ENCODE measurements at regions not wholly inside any gene's neighbourhood (a gene's known extent, or its start where the extent isn't known, plus 50 kb on each side); places are given as distances from the start of the nearest gene placed in this dataset.

DNA sequence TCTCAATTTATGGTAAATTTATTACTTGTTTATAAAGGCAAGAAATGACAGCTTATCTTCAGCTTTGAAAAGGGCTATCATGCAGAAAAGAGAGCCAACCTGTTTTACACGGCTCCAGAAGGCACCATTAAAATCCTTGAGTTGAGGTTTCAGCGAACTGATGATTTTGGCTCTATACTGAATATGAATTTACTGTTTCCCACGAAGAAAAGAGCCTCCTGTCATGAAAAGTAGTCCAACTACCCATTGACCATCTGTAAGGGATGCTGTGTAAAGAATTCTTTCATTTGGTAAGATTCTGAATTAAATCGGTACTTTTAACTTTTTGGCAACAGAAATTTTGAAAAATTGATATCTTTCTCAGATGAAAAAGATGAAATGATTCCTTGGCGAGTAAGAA, 657.6 kb upstream of the ZNF608 start:
- ChIA-PET POLR2A (interaction anchor here (0.6 to 1.5 kb wide), 6 partner anchors 8 to 987 kb away, joined by 3 to 6 read pairs (median 3); no protein-coding TSS in a partner anchor), CTCF (ENCODE audit: unreplicated experiment) (no interaction called here)
- no TSS peak for BruUV-seq (replicated peaks)
- DNase-seq (ENCODE audit: low spot score) = no peak
- TF ChIP-seq, protein P1, sequence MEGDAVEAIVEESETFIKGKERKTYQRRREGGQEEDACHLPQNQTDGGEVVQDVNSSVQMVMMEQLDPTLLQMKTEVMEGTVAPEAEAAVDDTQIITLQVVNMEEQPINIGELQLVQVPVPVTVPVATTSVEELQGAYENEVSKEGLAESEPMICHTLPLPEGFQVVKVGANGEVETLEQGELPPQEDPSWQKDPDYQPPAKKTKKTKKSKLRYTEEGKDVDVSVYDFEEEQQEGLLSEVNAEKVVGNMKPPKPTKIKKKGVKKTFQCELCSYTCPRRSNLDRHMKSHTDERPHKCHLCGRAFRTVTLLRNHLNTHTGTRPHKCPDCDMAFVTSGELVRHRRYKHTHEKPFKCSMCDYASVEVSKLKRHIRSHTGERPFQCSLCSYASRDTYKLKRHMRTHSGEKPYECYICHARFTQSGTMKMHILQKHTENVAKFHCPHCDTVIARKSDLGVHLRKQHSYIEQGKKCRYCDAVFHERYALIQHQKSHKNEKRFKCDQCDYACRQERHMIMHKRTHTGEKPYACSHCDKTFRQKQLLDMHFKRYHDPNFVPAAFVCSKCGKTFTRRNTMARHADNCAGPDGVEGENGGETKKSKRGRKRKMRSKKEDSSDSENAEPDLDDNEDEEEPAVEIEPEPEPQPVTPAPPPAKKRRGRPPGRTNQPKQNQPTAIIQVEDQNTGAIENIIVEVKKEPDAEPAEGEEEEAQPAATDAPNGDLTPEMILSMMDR (conservative IDR thresholded peaks at IDR 0.05; ENCODE audit: low read length) = no peak
- Histone ChIP-seq H3K4me1 (ENCODE audit: insufficient read depth, low read length, poor library complexity, severe bottlenecking) (peaks cover 7% of the 10 kb centered on the region), H2AFZ (ENCODE audit: low read length) (no peak overlapping the region), H3K27ac (ENCODE audit: low read depth, low read length, poor library complexity, severe bottlenecking) (no peak overlapping the region), H3K79me2 (ENCODE audit: insufficient read depth, low read depth, low read length) (no peaks in the 10 kb centered on the region), H3K36me3 (ENCODE audit: insufficient read depth, low read length) (no peaks in the 10 kb centered on the region), H3K4me3 (ENCODE audit: low read depth, low read length, poor library complexity, severe bottlenecking) (no peak overlapping the region), H3K9me3 (ENCODE audit: low read length) (peaks cover 14% of the 10 kb centered on the region; the same call in 1 of the 2 replicates), H4K20me1 (ENCODE audit: insufficient read depth, low read length) (no peaks in the 10 kb centered on the region), H3K9me2 (ENCODE audit: insufficient read depth, low read length) (no peaks in the 10 kb centered on the region), H3K4me2 (ENCODE audit: low read length) (no peak overlapping the region)
- intact Hi-C loops (cut with micrococcal nuclease; ENCODE audit: unreplicated experiment) = no loop called here

DNA sequence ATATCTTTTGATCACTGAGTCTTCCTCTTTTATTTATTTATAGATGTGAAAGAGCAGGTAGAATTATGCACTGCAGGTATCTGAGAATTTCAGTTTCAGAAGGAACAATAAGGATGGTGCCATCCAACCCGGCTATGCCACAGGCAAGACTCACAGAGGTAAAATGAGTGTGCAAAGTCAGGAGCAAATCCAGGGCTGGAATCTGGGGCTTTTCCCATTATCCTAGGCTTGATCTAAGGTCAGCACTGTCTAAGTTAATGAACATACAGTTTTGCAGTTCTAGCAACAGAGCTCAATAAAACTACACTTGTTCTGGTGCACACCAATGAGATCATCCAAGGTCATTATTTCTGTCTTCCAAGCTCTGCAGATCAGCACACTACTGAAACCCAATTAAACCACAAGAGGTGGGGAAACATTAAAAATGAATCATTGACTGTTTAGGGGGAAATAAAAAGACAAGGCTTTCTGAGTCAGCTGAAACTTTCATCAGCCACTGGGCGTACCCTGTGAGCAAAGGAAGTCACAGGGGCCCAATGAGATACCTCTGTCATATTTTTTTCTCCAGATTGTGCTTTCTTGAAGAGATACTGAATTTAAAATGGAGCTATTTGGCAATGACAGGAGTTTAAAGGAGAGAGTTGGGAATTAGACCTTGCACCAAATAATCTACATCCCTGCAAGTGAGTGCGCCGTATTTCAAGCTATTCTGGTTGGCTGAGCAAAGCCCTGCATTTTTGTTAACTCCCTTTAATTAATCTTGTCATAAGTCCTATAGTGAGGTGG, 662.2 kb upstream of the ZNF608 start:
- Histone ChIP-seq H2AFZ (ENCODE audit: low read length) (no peak overlapping the region), H3K27ac (ENCODE audit: low read depth, low read length, poor library complexity, severe bottlenecking) (no peak overlapping the region), H4K20me1 (ENCODE audit: insufficient read depth, low read length) (no peaks in the 10 kb centered on the region), H3K4me3 (ENCODE audit: low read depth, low read length, poor library complexity, severe bottlenecking) (no peak overlapping the region), H3K4me2 (ENCODE audit: low read length) (peak overlapping the region; percentile 31; the same call in 1 of the 2 replicates), H3K4me1 (ENCODE audit: insufficient read depth, low read length, poor library complexity, severe bottlenecking) (peaks cover 37% of the 10 kb centered on the region), H3K9me3 (ENCODE audit: low read length) (peaks cover 14% of the 10 kb centered on the region; the same call in 1 of the 2 replicates), H3K9me2 (ENCODE audit: insufficient read depth, low read length) (no peaks in the 10 kb centered on the region), H3K36me3 (ENCODE audit: insufficient read depth, low read length) (no peaks in the 10 kb centered on the region), H3K79me2 (ENCODE audit: insufficient read depth, low read depth, low read length) (no peaks in the 10 kb centered on the region)
- intact Hi-C loops (cut with micrococcal nuclease; ENCODE audit: unreplicated experiment) = no loop called here
- BruUV-seq (replicated peaks) = no TSS peak
- CTCF ChIA-PET (ENCODE audit: unreplicated experiment) = no interaction called here
- no peak for DNase-seq (ENCODE audit: low spot score)
- POLR2A ChIA-PET = interaction anchor here (0.5 to 1.6 kb wide), 8 partner anchors 10 to 168 kb away, joined by 3 to 6 read pairs (median 3); no protein-coding TSS in a partner anchor
- TF ChIP-seq EZH2phosphoT487 (IDR thresholded peaks at IDR 0.05; ENCODE audit: borderline replicate concordance, low read depth, low read length) = no peak
- TF ChIP-seq, protein P1 (conservative IDR thresholded peaks at IDR 0.05; ENCODE audit: low read length) = no peak
